ENCODE measurements at regions not wholly inside any gene's neighbourhood (a gene's known extent, or its start where the extent isn't known, plus 50 kb on each side); places are given as distances from the start of the nearest gene placed in this dataset.

GRCh38 chr13:80203496-80203895, 137.4 kb downstream of the SPRY2 start:
- Mint-ChIP-seq H3K27me3 (ENCODE audit: low read depth) (no peaks in the 10 kb centered on the region), H3K36me3 (0 out of 2 replicates have a peak, but pooled peaks cover 2% of the 10 kb centered on the region), H3K4me1 (peaks cover 14% of the 10 kb centered on the region), H3K27ac (no peak overlapping the region), H3K4me3 (no peak overlapping the region), H3K9me3 (peaks cover 10% of the 10 kb centered on the region; the same call in 1 of the 2 replicates)
- ATAC-seq = no peak
- ChIA-PET POLR2A (no interaction called here), CTCF (no interaction called here)
- TF ChIP-seq, protein P1, sequence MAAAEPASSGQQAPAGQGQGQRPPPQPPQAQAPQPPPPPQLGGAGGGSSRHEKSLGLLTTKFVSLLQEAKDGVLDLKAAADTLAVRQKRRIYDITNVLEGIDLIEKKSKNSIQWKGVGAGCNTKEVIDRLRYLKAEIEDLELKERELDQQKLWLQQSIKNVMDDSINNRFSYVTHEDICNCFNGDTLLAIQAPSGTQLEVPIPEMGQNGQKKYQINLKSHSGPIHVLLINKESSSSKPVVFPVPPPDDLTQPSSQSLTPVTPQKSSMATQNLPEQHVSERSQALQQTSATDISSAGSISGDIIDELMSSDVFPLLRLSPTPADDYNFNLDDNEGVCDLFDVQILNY (CRISPR knock-in tag; IDR thresholded peaks at IDR 0.05) = no peak
- TF ChIP-seq, protein P2, sequence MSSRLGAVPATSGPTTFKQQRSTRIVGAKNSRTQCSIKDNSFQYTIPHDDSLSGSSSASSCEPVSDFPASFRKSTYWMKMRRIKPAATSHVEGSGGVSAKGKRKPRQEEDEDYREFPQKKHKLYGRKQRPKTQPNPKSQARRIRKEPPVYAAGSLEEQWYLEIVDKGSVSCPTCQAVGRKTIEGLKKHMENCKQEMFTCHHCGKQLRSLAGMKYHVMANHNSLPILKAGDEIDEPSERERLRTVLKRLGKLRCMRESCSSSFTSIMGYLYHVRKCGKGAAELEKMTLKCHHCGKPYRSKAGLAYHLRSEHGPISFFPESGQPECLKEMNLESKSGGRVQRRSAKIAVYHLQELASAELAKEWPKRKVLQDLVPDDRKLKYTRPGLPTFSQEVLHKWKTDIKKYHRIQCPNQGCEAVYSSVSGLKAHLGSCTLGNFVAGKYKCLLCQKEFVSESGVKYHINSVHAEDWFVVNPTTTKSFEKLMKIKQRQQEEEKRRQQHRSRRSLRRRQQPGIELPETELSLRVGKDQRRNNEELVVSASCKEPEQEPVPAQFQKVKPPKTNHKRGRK (CRISPR knock-in tag; IDR thresholded peaks at IDR 0.05; ENCODE audit: borderline replicate concordance) = no peak
- TF ChIP-seq ZNF317 (CRISPR knock-in tag; IDR thresholded peaks at IDR 0.05; ENCODE audit: borderline replicate concordance, low read depth) (no peak), SMAD3 (CRISPR knock-in tag; IDR thresholded peaks at IDR 0.05; ENCODE audit: borderline replicate concordance) (no peak), JUN (CRISPR knock-in tag; IDR thresholded peaks at IDR 0.05) (no peak), CREB1 (CRISPR knock-in tag; IDR thresholded peaks at IDR 0.05) (no peak), STAT6 (CRISPR knock-in tag; conservative IDR thresholded peaks at IDR 0.05; ENCODE audit: low read depth) (no peak), NFE2L1 (CRISPR knock-in tag; IDR thresholded peaks at IDR 0.05) (no peak), CTCF (IDR thresholded peaks at IDR 0.05) (no peak), JAZF1 (CRISPR knock-in tag; IDR thresholded peaks at IDR 0.05) (no peak), SP1 (CRISPR knock-in tag; conservative IDR thresholded peaks at IDR 0.05) (no peak), ZNF423 (CRISPR knock-in tag; IDR thresholded peaks at IDR 0.05) (no peak), FOXP1 (CRISPR knock-in tag; IDR thresholded peaks at IDR 0.05; ENCODE audit: borderline replicate concordance) (no peak), TEAD4 (CRISPR knock-in tag; IDR thresholded peaks at IDR 0.05) (no peak), GTF2I (CRISPR knock-in tag; conservative IDR thresholded peaks at IDR 0.05) (no peak), ZBTB21 (CRISPR knock-in tag; IDR thresholded peaks at IDR 0.05; ENCODE audit: borderline replicate concordance) (no peak), TEAD1 (CRISPR knock-in tag; IDR thresholded peaks at IDR 0.05) (no peak)
- TF ChIP-seq, protein P3, sequence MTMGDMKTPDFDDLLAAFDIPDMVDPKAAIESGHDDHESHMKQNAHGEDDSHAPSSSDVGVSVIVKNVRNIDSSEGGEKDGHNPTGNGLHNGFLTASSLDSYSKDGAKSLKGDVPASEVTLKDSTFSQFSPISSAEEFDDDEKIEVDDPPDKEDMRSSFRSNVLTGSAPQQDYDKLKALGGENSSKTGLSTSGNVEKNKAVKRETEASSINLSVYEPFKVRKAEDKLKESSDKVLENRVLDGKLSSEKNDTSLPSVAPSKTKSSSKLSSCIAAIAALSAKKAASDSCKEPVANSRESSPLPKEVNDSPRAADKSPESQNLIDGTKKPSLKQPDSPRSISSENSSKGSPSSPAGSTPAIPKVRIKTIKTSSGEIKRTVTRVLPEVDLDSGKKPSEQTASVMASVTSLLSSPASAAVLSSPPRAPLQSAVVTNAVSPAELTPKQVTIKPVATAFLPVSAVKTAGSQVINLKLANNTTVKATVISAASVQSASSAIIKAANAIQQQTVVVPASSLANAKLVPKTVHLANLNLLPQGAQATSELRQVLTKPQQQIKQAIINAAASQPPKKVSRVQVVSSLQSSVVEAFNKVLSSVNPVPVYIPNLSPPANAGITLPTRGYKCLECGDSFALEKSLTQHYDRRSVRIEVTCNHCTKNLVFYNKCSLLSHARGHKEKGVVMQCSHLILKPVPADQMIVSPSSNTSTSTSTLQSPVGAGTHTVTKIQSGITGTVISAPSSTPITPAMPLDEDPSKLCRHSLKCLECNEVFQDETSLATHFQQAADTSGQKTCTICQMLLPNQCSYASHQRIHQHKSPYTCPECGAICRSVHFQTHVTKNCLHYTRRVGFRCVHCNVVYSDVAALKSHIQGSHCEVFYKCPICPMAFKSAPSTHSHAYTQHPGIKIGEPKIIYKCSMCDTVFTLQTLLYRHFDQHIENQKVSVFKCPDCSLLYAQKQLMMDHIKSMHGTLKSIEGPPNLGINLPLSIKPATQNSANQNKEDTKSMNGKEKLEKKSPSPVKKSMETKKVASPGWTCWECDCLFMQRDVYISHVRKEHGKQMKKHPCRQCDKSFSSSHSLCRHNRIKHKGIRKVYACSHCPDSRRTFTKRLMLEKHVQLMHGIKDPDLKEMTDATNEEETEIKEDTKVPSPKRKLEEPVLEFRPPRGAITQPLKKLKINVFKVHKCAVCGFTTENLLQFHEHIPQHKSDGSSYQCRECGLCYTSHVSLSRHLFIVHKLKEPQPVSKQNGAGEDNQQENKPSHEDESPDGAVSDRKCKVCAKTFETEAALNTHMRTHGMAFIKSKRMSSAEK (CRISPR knock-in tag; IDR thresholded peaks at IDR 0.05; ENCODE audit: borderline replicate concordance) = no peak
- TF ChIP-seq, protein P4, sequence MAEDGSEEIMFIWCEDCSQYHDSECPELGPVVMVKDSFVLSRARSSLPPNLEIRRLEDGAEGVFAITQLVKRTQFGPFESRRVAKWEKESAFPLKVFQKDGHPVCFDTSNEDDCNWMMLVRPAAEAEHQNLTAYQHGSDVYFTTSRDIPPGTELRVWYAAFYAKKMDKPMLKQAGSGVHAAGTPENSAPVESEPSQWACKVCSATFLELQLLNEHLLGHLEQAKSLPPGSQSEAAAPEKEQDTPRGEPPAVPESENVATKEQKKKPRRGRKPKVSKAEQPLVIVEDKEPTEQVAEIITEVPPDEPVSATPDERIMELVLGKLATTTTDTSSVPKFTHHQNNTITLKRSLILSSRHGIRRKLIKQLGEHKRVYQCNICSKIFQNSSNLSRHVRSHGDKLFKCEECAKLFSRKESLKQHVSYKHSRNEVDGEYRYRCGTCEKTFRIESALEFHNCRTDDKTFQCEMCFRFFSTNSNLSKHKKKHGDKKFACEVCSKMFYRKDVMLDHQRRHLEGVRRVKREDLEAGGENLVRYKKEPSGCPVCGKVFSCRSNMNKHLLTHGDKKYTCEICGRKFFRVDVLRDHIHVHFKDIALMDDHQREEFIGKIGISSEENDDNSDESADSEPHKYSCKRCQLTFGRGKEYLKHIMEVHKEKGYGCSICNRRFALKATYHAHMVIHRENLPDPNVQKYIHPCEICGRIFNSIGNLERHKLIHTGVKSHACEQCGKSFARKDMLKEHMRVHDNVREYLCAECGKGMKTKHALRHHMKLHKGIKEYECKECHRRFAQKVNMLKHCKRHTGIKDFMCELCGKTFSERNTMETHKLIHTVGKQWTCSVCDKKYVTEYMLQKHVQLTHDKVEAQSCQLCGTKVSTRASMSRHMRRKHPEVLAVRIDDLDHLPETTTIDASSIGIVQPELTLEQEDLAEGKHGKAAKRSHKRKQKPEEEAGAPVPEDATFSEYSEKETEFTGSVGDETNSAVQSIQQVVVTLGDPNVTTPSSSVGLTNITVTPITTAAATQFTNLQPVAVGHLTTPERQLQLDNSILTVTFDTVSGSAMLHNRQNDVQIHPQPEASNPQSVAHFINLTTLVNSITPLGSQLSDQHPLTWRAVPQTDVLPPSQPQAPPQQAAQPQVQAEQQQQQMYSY (CRISPR knock-in tag; IDR thresholded peaks at IDR 0.05) = no peak
- TF ChIP-seq, protein P5, sequence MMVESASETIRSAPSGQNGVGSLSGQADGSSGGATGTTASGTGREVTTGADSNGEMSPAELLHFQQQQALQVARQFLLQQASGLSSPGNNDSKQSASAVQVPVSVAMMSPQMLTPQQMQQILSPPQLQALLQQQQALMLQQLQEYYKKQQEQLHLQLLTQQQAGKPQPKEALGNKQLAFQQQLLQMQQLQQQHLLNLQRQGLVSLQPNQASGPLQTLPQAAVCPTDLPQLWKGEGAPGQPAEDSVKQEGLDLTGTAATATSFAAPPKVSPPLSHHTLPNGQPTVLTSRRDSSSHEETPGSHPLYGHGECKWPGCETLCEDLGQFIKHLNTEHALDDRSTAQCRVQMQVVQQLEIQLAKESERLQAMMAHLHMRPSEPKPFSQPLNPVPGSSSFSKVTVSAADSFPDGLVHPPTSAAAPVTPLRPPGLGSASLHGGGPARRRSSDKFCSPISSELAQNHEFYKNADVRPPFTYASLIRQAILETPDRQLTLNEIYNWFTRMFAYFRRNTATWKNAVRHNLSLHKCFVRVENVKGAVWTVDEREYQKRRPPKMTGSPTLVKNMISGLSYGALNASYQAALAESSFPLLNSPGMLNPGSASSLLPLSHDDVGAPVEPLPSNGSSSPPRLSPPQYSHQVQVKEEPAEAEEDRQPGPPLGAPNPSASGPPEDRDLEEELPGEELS (CRISPR knock-in tag; IDR thresholded peaks at IDR 0.05) = no peak
- no peak for DNase-seq (ENCODE audit: low spot score)
